Stimulated activated CD4-positive, alpha-beta T cell treated with anti-CD3 and anti-CD28 coated beads, Interleukin-1b, Interleukin-23, amount 100 ng/mL, for 24 hours (primary cell): ENCODE measurements at regions not wholly inside any gene's neighbourhood (a gene's known extent, or its start where the extent isn't known, plus 50 kb on each side); places are given as distances from the start of the nearest gene placed in this dataset.

Experiments used
- DNase-seq, 4 experiments: peaks; one replicate each; pipeline ENCODE4 v3.0.0-alpha.2; 2020; ENCODE audit warnings: low read depth in 4 of 4, low spot score in 1 of 4

DNA sequence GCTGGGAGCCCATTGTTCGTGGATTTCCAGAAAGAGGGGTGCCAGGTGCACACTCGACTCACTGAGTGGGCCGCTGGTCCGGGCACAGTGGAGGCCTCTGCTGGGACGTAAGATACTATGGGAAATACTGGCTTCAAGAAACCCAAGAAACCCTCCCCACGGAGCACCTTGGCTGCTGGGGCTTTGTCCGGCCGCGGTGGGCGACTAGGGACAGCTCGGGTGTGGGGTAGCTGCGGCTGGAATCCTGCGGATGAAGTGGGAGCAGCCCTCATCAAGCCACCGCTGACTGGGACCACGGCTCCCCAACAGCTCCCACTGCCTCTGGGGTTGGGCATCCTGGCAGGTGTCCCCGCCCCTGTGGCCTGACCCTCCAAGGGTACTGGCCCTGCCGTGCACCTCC is 69.5 kb upstream of the GATA5 start:
- DNase-seq, result no peak

DNA sequence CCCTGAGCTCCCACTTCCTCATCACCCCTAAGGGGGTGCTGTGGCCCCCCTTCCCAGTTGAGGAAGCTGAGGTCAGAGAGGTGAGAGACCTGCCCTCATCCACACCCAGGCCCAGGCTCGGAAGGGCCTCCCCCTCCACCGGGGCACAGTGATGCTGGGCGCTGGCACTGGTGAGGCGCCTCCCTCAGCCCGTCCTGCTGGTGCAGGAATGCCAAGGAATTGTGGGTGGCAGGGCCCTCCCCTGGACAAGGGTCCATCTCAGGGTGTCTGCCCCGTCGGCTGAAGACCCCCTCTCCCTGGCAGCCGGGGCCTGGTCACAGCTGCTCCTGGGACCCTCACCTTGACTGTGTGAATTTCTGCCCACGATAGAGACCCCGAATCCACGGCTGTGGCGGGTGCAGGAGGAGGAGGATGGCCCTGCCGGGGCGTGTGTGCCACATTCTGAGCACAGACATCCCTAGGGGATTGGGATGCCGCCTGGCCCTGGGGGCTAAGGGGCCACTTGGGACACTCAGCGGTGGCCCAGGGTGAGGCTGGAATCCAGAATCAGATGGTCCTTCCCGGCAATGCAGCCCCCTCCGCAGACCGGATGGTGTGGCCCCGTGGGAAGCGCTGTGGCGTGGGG is 70.2 kb upstream of the GATA5 start:
- no peak for DNase-seq

DNA sequence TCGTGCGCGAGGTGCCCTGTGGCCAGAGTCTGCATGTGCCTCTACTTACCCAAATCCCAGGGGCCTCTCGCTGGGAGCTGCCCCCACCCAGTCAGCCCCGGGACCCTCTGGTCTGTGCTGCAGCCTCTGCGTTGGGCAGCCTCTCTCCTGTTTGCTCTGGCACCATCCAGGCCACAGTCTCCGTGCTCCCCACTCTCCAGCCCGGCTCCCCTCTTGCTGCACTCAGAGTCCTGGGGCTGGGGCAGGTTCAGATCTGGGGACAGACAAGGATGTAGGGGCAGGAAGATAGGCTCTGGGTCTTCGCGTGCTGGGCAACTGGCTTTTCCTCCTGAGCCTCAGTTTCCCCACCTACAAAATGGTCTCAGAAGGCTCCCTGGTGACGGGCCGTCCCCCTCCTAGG is 70.8 kb upstream of the GATA5 start:
- DNase-seq, result no peak

DNA sequence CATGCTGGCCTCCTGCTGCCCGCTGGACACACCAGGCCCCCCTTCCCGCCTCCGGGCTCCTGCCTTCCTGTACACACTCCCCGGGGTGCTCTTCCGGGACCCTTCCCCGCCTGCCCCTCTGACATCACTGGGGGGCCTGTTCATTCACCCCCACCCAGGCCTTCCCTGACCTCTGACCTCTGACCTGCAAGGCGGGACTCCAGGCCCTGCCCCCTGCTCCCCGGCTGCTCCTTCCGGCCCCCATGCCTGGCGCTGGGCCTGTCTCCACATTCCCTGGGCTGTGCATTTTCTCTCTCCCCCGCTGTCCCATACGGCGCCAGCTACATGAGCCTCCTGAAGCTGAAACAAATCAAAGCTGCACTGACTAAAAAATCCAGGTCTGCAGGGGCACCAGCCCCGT is 71.6 kb upstream of the GATA5 start:
- DNase-seq, result no peak

DNA sequence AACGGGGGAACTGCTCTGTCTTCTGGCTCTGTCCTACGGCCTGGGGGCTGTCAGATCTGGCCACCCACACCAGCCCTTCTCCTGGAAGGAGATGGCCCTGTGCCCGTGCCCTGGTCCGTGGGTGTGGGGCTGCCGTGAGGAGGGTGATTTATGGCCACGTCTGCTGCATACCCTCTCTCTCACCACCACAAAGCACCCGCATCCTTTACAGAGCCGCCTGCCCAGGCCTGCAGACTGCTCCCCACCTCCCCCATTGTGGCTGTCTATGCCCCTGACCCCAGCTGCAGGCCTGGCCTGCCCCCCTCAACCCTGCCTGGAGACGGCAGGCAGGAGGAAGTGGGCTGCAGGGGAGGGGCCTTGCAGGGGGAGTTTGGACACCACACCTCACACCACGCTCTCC is 72.7 kb upstream of the GATA5 start:
- no peak for DNase-seq

DNA sequence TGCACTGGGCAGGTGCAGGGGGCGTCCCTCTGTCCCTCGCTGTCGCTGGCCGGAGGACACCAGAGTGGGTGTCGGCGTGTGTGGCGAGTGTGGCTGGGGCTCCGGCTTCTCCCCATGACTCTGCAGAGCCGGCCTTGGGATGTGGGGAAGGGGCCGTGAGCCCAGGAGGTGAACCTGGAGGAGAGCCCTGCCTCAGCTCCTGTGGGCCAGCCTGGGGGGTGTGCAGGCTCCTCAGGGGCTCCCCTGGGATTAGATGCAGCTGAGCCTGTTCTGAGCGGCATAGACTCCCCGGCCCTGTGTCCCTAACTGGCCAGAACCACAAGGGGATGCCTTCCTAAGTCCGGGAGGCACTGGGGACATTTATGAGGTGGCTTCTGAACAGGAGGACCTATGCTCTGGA is 73.2 kb upstream of the GATA5 start:
- DNase-seq, result no peak

DNA sequence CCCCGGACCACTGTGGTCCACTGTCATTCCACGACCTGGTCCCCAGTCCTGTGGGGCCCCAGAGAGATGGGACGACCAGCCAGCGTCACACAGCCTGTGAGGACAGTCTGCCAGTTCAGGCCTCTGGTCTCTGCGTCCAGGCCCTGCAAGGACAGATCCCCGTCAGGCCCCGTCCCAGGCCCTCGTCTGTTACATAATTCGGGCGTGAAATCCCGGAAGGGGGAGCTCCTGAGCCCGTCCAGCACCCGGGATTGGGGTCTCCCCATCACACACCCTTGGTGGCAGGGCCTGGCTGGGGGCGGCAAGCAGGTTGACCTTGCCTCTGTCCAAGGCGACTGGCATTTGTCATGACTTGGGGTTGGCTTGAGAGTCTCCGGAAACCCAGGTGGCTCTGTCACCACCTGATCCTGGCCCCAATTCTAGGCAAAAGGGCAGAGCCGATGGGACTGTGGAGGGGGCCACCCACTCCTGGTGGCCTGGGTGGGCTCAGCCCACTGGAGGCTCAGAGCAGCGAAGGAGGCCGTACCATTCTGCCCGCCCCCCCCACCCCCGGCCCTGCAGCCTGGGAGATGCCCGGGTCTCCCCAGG is 73.8 kb upstream of the GATA5 start:
- no peak for DNase-seq

DNA sequence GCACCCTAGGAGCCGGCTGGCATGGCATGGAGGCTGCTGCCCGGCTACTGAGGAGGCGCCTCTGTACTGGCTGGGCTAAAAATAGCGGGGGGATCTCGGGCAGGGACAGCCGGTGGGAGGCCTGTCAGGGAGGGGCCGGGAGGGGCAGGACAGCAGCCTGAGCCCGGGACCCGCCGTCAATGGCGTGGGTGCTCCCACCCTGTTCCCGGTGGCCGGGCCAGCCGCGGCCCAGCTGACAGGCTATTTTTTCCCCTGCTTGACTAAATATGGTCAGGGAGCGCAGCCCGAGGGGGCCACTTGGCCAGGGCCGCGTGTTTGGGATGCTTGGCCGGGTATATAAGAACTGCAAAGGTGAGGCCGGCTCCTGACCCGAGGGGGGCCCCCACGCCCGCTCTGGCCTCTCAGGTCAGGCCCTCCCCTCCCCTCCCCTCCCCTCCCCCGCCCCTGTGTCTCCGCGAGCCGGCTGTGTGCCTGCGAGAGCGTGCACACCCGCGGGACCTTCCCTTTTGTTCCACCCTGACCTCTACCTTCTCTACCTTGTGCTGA is 74.4 kb upstream of the GATA5 start:
- no peak for DNase-seq

DNA sequence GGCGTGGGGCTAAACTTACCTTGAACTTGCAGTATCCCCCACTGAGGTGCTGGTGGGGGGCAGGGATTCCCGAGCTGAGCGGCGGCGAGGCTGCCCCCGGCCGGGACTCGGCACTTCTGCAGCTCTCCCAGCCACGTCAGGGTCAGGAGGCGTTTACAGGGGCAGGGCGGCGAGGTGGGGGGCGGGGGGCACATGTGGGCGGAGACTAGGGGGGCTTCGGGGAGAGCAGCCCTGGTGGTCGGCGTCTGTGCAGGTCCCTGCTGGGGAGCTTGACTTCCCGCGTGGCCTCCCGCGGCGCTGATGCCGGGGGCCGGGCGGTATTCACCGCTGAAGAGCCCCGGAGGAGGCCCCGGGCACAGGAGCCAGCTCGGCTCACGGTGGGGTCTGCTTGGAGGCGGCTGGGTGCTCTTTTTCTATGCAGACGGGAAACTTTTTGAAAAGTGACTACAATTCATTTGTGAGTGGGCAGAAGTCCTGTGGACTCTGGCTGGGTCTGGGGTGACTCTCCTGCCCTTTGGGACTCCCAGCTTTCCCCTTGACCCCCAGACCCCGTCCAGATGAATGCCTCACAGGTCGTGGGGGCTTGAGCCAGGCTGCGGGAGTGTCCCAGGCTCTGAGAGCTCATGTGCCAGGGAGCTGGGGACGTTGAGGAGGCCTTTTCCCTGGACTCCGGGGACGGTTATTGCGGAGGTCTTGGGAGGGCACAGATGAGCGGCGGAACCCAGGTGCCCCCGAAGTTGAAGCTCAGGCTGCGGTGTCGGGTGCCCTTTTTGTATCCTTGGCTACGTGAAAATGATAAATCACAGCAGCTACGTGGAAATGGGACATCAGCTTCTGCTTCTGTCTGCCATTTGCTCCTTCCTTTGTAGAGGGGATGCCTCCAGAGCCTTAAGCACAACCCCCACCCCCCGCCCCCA is 75.9 kb upstream of the GATA5 start:
- DNase-seq, result no peak

DNA sequence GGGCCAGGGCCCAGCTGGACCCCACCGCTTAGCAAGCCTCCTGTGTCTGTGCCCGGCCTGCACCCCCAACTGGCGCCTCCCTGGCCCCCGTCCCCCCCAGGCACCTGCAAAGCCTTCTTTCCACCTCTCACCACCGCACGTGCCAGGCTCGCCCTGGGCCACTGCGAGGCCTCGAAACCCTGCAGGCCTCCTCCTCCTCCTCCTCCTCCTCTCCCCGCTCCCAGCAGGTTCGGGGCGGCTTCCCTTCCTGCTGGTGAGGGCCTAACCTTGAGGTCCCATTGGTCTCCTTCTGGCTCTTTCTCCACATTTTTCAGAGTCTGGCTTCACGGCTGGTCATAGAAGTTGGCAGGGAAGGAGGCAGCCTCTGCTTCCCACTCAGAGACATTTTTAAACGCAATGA is 76.8 kb upstream of the GATA5 start:
- no peak for DNase-seq

DNA sequence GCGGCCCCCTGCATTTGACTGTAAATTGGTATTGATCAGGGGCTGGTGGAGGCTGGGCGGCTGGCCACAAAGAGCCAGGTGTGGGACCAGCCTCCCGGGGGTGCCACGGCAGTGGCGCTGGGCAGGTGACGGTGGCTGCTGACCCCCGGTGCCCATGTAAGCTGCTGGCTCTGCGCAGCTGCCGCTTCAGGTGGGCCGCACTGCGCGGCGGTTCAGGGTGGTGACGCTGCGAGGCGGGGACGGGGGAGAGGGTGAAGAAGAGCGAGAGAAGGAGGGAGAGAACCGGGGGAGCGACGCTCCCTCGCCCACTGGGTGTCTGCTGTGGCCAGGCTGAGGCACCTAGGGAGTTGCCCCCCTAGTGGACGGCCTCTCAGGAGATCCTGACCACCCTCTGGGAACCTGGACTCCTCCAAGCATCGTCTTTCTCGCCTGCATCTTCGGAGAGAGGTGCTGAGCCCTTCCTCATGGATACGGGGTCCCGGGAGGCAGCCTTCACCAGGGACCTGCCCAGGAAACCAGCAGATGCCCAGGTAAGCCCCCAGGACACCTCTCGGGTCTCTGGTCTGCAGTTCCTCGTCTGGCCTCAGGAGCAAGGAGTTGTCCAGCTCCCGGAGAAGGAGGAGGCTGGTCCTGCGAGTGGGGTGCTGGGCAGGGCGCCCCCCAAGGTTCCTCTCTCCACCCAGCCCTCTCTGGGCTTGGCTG is 77.5 kb upstream of the GATA5 start:
- no peak for DNase-seq

DNA sequence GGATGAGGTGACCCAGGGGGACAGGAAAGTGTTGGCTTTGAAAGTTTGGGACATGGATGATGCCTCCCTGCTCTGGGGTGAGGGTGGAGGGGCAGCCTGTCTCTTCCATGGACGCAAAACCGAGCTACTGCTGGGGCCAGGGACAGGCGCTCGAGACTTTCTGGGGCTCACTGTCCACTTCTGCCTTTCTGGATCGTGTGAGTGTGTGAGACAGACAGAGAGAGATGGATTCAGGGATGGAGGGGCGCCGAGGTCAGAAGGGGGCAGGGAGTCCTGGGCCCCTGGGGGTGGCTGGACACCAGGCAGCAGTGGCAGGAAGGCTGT is 78.0 kb upstream of the GATA5 start:
- DNase-seq, result no peak

DNA sequence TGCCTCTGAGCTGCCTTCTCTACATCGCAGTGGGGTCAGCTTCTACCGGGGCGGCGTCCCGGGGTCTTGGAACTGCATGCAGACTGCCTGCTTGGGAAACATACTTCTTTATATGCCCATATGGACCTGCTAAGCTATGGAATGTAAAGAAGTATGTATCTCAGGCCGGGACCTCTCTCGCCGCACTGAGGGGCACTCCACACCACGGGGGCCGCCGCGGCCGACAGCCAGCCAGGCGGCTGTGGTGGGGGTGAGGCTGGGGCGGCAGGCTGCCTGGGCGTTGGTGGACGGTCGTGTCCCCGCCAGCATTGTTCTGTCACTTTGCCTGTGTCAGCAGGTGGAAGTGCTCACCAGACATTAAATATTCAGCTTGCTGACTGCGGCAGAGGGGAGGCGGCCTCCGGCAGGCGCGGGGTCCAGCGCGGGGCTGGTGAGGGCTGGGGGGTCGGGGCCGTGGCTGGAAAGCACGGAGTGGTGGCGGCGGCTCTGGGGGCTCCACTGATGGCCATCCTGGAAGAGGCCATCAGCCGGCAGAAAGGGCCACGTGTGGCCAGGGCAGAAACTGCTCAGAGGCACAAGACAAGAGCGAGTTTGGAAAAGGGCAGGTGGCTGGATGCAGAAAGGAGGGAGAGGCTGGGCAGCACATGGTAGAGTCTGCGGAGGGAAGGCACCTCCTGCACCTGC is 78.6 kb upstream of the GATA5 start:
- DNase-seq, result no peak

DNA sequence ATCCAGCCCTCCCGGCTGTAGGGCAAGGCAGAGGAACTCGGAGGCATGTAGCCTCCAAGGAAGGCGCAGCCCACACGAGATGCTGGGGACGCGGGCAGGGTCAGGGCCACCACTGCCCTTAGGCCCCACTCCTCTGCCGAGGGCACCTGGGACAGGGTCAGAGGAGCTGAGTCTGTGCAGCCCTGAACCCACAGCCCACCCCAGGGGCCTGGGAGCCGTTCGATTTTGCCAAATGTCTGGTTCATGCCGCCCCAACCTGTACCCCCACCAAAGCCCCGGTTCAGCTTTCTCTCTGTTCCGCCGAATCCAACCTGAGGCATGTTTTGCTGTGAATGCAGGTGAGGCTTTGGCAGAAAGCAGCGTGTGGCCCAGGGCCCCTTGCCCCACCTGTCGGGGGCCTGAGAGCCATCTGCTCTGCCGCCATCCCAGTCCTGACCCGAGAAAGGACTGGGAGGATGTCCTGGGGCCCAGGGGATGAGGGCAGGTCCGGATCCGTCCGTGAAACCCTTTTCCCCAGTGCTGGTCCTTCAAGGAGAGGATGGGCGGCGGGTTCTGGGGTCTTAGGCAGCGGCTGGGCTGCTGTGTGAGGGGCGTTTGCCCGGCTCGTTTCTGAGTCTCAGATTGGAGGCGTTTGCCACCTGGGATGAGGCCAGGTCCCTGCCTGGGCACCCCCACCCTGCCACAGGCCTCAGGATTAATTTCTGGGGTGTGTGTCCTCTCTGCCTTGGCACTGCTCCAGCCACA is 79.3 kb upstream of the GATA5 start:
- DNase-seq, result no peak

DNA sequence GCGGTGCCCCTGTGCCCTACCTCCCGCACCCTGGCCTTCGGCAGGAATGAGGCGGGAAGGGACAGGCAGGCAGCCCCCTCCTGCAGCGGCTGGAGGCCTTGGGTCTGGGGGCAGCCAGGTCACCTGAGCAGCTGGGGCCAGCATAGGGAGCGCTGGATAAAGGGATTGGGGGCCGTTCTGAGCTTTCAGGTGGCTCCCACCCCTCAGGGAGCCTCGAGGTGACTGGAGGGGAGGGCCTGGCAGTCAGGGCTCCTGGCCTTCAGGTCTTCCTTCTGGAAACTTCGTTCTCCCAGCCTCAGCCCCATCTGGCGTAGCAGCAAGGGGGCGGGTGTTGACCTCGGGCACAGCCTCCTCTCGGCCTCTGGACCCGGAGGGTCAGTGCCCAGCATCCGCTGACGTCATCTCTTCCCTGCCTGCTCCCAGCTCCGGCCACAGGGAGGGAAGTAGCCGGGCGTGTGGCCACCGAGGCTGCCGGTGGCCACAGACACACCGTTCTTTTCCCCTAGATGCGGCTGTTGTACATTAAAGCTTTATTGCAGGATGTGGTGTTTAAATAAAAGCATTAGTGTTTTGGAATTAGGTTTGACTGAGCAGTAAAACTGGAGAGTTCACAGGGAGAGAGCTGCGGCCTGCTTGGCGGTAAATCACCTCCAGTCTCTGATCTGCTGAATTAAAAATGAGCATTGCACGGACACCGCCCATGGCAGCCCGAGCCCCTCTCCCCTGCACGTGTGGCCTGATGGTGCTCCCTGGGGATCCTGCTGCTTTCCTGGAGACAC is 80.0 kb upstream of the GATA5 start:
- no peak for DNase-seq

DNA sequence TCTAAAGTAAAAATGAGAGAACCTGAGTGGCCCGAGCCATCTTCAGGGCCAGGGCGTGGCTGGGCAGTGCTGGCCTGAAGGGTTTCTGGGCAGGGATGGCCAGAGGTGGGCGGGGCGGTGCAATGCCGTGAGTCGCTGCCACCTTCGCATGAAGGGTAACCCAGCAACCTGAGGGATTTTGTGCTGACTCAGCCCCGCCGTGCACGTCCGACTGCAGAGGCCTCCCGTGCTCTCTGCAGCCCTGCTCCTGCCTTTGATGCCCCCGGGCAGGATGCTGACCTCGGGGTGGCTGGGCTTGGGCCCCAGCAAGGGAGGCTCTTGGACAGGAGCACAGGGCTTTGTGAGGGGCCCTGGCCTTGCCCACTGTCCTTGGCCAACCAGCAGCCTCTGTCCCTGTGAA is 81.7 kb upstream of the GATA5 start:
- no peak for DNase-seq

DNA sequence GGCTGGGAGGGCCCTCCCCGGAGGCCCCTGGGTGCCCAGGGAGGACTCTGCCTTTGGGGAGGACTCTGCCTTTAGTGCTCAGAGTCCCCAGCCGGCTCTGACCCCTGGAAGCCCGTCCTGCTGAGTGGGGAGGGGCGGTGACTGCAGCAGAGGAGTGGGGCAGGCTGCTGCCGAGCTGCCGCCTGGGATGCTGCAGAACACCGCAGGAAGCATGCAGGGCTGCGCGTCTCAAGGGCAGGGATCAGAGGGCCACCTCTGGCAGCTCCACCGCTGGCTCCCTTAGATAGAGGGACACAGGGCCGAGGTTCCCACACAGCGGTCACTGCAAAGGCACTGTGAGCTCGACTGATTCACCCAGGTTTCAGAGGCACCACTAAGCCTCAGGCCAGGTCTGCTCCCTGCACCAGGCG is 82.2 kb upstream of the GATA5 start:
- no peak for DNase-seq

DNA sequence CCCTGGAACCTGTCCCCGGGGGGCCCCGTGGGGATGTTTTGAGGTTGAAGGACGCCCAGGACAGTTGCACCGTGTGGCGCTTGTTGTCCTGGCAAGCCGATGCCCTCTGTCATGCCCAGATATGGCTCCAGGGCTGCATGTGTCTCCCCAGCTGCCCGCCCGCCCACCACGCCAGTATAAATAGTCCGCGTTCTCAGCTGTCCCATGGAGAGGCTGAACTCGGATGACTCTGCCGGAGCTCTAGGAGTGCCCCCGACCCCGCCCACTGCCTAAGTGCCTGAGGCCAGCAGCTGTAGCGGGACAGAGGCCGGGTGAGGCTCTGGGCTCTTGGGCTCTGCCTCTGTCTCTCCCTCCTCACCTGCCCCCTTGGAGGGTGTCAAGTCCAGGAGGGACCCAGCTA is 83.0 kb upstream of the GATA5 start:
- DNase-seq, result no peak

DNA sequence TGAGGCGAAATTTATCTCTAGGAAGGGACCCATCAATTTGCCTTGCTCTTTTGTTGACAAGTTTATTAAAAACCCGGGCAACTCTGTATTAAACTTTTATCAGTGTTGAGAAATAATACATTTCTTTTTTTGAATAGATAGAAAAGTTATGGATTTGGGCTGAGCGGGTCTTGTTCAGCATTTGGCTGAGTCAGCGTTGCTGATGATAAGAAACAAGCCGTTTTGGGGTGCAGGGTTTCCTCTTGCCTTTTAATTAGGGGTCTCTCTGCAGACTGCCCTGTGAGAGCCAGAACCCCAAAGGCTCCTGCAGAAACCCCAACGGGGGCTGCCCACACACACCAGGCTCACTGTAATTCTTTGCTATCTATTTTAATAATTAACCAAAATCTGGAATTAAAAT is 82.1 kb upstream of the SLCO4A1 start:
- DNase-seq, result no peak

DNA sequence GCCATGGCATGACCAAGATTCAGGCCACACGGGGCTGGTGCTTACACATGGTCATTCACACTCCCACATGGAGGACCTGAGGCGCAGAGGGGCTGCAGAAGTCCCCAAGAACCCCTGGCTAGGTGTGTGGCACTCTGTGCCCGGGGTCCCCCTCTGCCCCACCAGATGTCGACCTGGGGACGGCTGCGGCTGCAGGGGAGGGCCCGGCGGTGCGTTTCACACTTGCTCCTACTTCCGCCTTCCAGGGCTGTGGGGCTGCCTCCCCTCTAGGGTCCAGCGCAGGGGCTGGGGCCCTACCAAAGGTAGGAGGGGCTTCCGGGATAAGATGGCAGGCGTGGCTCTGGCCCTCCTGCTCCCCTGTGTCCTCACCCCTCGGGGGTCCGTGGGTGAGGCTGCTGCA is 81.1 kb upstream of the SLCO4A1 start:
- DNase-seq, result no peak
